Loucy (cell line): ENCODE measurements at regions not wholly inside any gene's neighbourhood (a gene's known extent, or its start where the extent isn't known, plus 50 kb on each side); places are given as distances from the start of the nearest gene placed in this dataset.

ENCODE experiments used
- H2AFZ ChIP-seq: fragments of 200-600 bp; sonication (generic); 2 replicates; pipeline ENCODE4 v1.6.0; 2016; ENCODE audit warnings: antibody characterized with exemption, mild to moderate bottlenecking, low read length, moderate library complexity
- H3F3A ChIP-seq: fragments of 200-600 bp; 2 replicates; pipeline ENCODE4 v1.6.0; 2016; ENCODE audit warnings: antibody characterized with exemption, low read depth, mild to moderate bottlenecking
- H3K27me3 ChIP-seq: fragments of 200-600 bp; sonication (generic); 2 replicates; pipeline ENCODE4 v1.6.1; 2014; ENCODE audit warnings: low read length, mild to moderate bottlenecking; ENCODE audit not compliant: insufficient read depth, poor library complexity, severe bottlenecking
- H3K36me3 ChIP-seq: fragments of 200-600 bp; sonication (generic); 2 replicates; pipeline ENCODE4 v1.6.1; 2016; ENCODE audit warnings: low read length; ENCODE audit not compliant: insufficient read depth
- H3K4me1 ChIP-seq: fragments of 200-600 bp; sonication (generic); 2 replicates; pipeline ENCODE4 v1.5.1; 2014; ENCODE audit warnings: low read length, mild to moderate bottlenecking; ENCODE audit not compliant: insufficient read depth, poor library complexity, severe bottlenecking
- H3K4me2 ChIP-seq: fragments of 200-600 bp; sonication (generic); 2 replicates; pipeline ENCODE4 v1.6.0; 2014; ENCODE audit warnings: antibody characterized with exemption, low read length, low read depth, mild to moderate bottlenecking; ENCODE audit not compliant: poor library complexity, severe bottlenecking
- H3K4me3 ChIP-seq: fragments of 200-600 bp; sonication (generic); 2 replicates; pipeline ENCODE4 v1.5.1; 2014; ENCODE audit warnings: low read length, mild to moderate bottlenecking, mixed read lengths; ENCODE audit not compliant: poor library complexity, severe bottlenecking
- H3K79me2 ChIP-seq: fragments of 200-600 bp; sonication (generic); 2 replicates; pipeline ENCODE4 v1.6.1; 2014; ENCODE audit warnings: low read length; ENCODE audit not compliant: insufficient read depth
- H3K9ac ChIP-seq: fragments of 200-600 bp; sonication (generic); 2 replicates; pipeline ENCODE4 v1.6.0; 2014; ENCODE audit warnings: mild to moderate bottlenecking, low read depth, low read length, moderate library complexity; ENCODE audit not compliant: poor library complexity, severe bottlenecking
- H3K9me2 ChIP-seq: fragments of 200-600 bp; sonication (generic); replicated peaks from 2 replicates; pipeline ENCODE4 v1.6.1; 2016; ENCODE audit warnings: low read depth, low read length, mixed read lengths
- H3K9me3 ChIP-seq: fragments of 200-600 bp; sonication (generic); 2 replicates; pipeline ENCODE4 v1.6.1; 2014; ENCODE audit warnings: mild to moderate bottlenecking, antibody characterized with exemption, low read length, low read depth; ENCODE audit not compliant: insufficient read depth
- H4K20me1 ChIP-seq: fragments of 200-600 bp; sonication (generic); 2 replicates; pipeline ENCODE4 v1.6.0; 2014; ENCODE audit warnings: antibody characterized with exemption, low read length, mild to moderate bottlenecking; ENCODE audit not compliant: insufficient read depth, poor library complexity, severe bottlenecking
- CTCF ChIP-seq: fragments of 200-600 bp; sonication (generic); conservative IDR thresholded peaks from 2 replicates; pipeline ENCODE4 v1.5.1; 2014; ENCODE audit warnings: mild to moderate bottlenecking, antibody characterized with exemption, low read length
- EZH2phosphoT487 ChIP-seq: fragments of 200-600 bp; IDR thresholded peaks from 2 replicates; pipeline ENCODE4 v1.6.1; 2018; ENCODE audit warnings: antibody characterized with exemption, mild to moderate bottlenecking, moderate library complexity, borderline replicate concordance

GRCh38 chr4:127441571-127441970, 191.2 kb upstream of the INTU start:
- TF ChIP-seq CTCF (no peak), EZH2phosphoT487 (no peak)
- H3K36me3 ChIP-seq, result no peaks in the 10 kb centered on the region
- H3K79me2 ChIP-seq, result no peaks in the 10 kb centered on the region
- no peaks in the 10 kb centered on the region for H4K20me1 ChIP-seq
- no peak overlapping the region for H3K4me3 ChIP-seq
- no peak overlapping the region for H3K4me2 ChIP-seq
- no peaks in the 10 kb centered on the region for H3K9me2 ChIP-seq
- H2AFZ ChIP-seq, result no peak overlapping the region
- H3K4me1 ChIP-seq, result no peaks in the 10 kb centered on the region
- H3F3A ChIP-seq, result no peaks in the 10 kb centered on the region
- no peaks in the 10 kb centered on the region for H3K27me3 ChIP-seq
- H3K9ac ChIP-seq, result no peak overlapping the region
- H3K9me3 ChIP-seq, result no peaks in the 10 kb centered on the region

- H3K79me2 ChIP-seq, result no peaks in the 10 kb centered on the region
- H4K20me1 ChIP-seq, result no peaks in the 10 kb centered on the region
These were observed 187.3 kb upstream of the INTU start for GRCh38 chr4:127445471-127445870.

GRCh38 chr4:127446427-127446885, 186.3 kb upstream of the INTU start:
- no peaks in the 10 kb centered on the region for H3K27me3 ChIP-seq
- H3K79me2 ChIP-seq, result no peaks in the 10 kb centered on the region
- no peak for TF ChIP-seq CTCF
- no peak for TF ChIP-seq EZH2phosphoT487
- H3K4me1 ChIP-seq, result no peaks in the 10 kb centered on the region
- no peaks in the 10 kb centered on the region for H3F3A ChIP-seq
- H2AFZ ChIP-seq, result no peak overlapping the region
- no peak overlapping the region for H3K9ac ChIP-seq
- no peaks in the 10 kb centered on the region for H3K9me2 ChIP-seq
- no peaks in the 10 kb centered on the region for H3K9me3 ChIP-seq
- no peak overlapping the region for H3K4me2 ChIP-seq
- no peaks in the 10 kb centered on the region for H3K36me3 ChIP-seq
- no peaks in the 10 kb centered on the region for H4K20me1 ChIP-seq
- H3K4me3 ChIP-seq, result no peak overlapping the region

More at GRCh38 chr4:127445471-127445870, 187.3 kb upstream of the INTU start:
- no peaks in the 10 kb centered on the region for H3K4me1 ChIP-seq
- no peaks in the 10 kb centered on the region for H3K9me3 ChIP-seq
- H3K9ac ChIP-seq, result no peak overlapping the region
- no peaks in the 10 kb centered on the region for H3K27me3 ChIP-seq
- H3F3A ChIP-seq, result no peaks in the 10 kb centered on the region
- H3K4me3 ChIP-seq, result no peak overlapping the region
- H3K9me2 ChIP-seq, result no peaks in the 10 kb centered on the region
- TF ChIP-seq CTCF (no peak), EZH2phosphoT487 (no peak)
- no peaks in the 10 kb centered on the region for H3K36me3 ChIP-seq
- H3K4me2 ChIP-seq, result no peak overlapping the region
- H2AFZ ChIP-seq, result no peak overlapping the region
